Stimulated activated memory B cell treated with anti-CD40 and anti-IgM and Interleukin-4, amounts not matched to agents 10 μg/mL and 1 μg/mL and 100 μg/mL, for 72 hours (primary cell): ENCODE measurements at regions not wholly inside any gene's neighbourhood (a gene's known extent, or its start where the extent isn't known, plus 50 kb on each side); places are given as distances from the start of the nearest gene placed in this dataset.

Experiments used
- ATAC-seq: fragments of 150-1000 bp; cut with Tn5 transposase; 2 replicates; pipeline ENCODE4 v1.10.0; 2021
- H3K27ac Mint-ChIP-seq: one replicate; pipeline ENCODE4 v1.8.0; 2022; ENCODE audit warnings: mild to moderate bottlenecking, mixed read lengths
- H3K27me3 Mint-ChIP-seq: one replicate; pipeline ENCODE4 v1.8.0; 2022; ENCODE audit warnings: mixed read lengths
- H3K36me3 Mint-ChIP-seq: one replicate; pipeline ENCODE4 v1.8.0; 2022; ENCODE audit warnings: mixed read lengths
- H3K4me1 Mint-ChIP-seq: one replicate; pipeline ENCODE4 v1.8.0; 2022; ENCODE audit warnings: mixed read lengths
- H3K4me3 Mint-ChIP-seq: one replicate; pipeline ENCODE4 v1.8.0; 2022; ENCODE audit warnings: mild to moderate bottlenecking, moderate library complexity, mixed read lengths
- H3K9me3 Mint-ChIP-seq: one replicate; pipeline ENCODE4 v1.8.0; 2022; ENCODE audit warnings: mixed read lengths

DNA sequence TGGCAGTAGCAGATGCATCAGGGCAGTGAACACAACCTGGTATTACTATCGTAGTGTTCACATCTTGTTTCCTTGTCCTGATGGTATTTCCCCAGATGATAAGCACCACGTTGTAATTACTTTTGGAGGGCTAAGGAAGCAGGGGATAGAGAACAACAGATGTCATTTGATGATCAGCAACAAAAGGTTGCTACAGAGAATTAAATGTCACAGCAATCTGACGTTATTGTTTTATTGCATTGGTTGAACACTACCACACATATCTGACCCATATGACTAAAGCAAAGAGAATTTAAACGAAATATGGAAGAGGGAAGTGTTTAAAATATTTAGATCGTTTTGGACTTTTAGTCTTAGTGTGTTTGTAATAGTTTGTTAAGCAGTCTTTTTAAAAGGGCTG lies 408.3 kb downstream of the SH3GL2 start:
- Mint-ChIP-seq H3K4me3 (no peak overlapping the region), H3K27ac (no peak overlapping the region), H3K4me1 (no peaks in the 10 kb centered on the region), H3K27me3 (no peaks in the 10 kb centered on the region), H3K9me3 (peaks cover 3% of the 10 kb centered on the region), H3K36me3 (no peaks in the 10 kb centered on the region)
- ATAC-seq, result no peak

DNA sequence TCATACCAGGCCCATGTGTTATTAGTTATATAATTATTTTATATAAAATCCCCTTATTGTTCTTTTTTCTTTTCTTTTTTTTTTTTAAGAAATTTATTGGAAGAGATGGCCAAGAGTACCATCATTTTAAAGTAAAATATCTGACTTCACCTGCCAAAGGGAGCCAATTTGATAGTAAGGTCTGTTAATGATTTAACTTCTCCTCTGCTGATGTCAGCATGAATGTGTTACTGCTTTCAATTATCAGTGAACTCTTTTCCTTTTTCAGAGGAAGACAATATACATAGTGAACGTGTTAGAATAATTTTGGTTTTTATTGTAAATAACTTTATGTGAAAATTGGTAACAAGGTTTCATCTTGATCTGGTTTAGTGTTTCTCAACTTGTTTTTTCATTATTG lies 409.6 kb downstream of the SH3GL2 start:
- no peak for ATAC-seq
- Mint-ChIP-seq H3K36me3 (no peaks in the 10 kb centered on the region), H3K4me1 (no peaks in the 10 kb centered on the region), H3K4me3 (no peak overlapping the region), H3K9me3 (peaks cover 3% of the 10 kb centered on the region), H3K27ac (no peak overlapping the region), H3K27me3 (no peaks in the 10 kb centered on the region)

DNA sequence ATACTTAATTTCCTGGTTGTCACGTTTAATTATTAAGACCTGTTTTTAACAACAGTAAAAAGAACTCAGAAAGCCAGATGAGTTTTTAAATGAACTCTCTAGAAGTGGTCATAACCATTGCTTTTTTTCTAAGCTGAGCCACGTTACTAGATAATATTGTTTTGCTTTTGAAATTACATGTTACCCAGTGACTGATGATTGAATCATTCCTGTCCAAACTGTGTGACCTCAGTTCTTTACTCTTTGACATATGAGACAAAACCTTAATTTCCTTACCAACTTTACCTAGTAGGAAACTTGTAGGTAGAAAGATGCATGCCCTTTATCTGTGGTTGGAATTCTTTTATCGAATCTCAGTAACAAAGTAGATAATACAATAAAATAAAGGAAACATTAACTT lies 411.7 kb downstream of the SH3GL2 start:
- no peak overlapping the region for H3K27ac Mint-ChIP-seq
- H3K9me3 Mint-ChIP-seq, result peaks cover 3% of the 10 kb centered on the region
- no peak overlapping the region for H3K4me3 Mint-ChIP-seq
- ATAC-seq, result no peak
- H3K36me3 Mint-ChIP-seq, result no peaks in the 10 kb centered on the region
- no peaks in the 10 kb centered on the region for H3K4me1 Mint-ChIP-seq
- H3K27me3 Mint-ChIP-seq, result no peaks in the 10 kb centered on the region

DNA sequence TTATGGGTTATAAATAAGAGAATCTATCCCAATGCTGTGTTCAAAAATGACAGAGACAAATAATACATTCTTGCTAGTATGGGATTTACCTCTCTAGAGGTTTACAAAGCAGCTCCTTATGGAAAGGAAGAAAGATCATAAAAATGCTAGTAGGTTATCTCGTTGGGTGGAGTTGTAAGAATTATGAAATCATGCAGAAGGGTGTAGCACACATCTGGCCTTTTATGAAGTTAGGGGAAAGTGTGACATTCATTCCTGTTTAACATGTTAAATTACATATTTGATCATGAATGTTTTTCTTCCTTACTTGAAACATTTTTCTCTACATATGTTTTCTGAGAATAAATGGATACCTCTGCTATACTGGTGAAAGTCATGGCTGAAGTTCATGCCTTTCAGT lies 414.2 kb downstream of the SH3GL2 start:
- Mint-ChIP-seq H3K27me3 (no peaks in the 10 kb centered on the region), H3K4me1 (no peaks in the 10 kb centered on the region), H3K4me3 (no peak overlapping the region), H3K27ac (no peak overlapping the region), H3K36me3 (no peaks in the 10 kb centered on the region), H3K9me3 (no peaks in the 10 kb centered on the region)
- no peak for ATAC-seq

DNA sequence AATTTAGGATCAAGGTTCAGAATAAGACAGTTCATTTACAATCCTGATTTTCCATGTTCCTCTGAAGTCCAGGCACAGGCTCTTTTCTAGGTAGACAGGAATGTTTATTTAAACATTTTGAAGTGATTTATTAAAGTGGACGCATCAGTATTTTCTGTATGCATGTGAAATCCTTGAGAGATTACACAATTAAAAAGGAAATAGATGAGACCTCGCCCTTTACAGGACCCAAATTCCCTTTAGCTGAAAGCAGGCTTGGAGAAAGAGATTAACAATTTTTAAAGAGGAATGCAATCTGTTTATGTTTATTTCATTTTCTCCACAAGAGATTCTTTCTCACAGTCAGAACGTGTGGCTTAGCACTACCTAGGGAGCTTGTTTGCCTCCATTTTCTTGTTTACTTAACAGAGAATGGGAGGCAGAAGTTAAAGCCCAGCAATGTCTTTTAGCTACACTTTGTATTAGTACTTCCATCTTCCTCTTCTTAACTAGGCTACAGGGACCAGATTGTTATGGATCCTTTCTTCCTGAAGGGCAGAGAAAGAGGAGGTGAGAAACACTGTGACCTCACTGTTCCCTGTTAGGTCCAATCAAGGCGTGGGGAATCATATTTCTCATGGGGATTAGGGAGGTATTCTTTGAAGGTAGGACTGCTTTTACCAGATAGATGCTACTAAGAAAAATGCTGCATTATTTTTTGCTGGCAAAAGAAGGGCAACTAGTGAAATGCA lies 416.0 kb downstream of the SH3GL2 start:
- no peak for ATAC-seq
- Mint-ChIP-seq H3K36me3 (no peaks in the 10 kb centered on the region), H3K27me3 (no peaks in the 10 kb centered on the region), H3K27ac (no peak overlapping the region), H3K9me3 (no peaks in the 10 kb centered on the region), H3K4me1 (no peaks in the 10 kb centered on the region), H3K4me3 (no peak overlapping the region)

DNA sequence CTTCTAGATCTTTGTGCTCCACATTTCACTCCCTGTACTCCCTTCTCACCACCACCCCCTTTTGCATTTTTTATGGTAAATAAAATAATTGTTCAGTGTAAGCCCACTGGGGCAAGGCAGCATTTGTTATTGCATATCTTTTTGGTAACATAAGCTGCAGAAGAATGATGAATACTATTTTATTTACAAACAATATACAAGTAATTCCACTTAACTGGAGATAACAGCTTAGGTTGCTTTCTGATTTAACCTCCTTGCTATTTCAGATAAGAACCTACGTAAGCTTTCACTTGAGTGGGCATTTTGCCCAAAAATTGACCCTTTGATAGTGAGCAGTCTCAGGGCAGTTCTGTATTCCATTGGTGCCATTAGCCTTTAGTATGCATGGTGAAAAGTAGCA lies 417.9 kb downstream of the SH3GL2 start:
- H3K27ac Mint-ChIP-seq, result no peak overlapping the region
- no peaks in the 10 kb centered on the region for H3K4me1 Mint-ChIP-seq
- H3K4me3 Mint-ChIP-seq, result no peak overlapping the region
- H3K36me3 Mint-ChIP-seq, result no peaks in the 10 kb centered on the region
- no peaks in the 10 kb centered on the region for H3K9me3 Mint-ChIP-seq
- ATAC-seq, result no peak
- H3K27me3 Mint-ChIP-seq, result no peaks in the 10 kb centered on the region

DNA sequence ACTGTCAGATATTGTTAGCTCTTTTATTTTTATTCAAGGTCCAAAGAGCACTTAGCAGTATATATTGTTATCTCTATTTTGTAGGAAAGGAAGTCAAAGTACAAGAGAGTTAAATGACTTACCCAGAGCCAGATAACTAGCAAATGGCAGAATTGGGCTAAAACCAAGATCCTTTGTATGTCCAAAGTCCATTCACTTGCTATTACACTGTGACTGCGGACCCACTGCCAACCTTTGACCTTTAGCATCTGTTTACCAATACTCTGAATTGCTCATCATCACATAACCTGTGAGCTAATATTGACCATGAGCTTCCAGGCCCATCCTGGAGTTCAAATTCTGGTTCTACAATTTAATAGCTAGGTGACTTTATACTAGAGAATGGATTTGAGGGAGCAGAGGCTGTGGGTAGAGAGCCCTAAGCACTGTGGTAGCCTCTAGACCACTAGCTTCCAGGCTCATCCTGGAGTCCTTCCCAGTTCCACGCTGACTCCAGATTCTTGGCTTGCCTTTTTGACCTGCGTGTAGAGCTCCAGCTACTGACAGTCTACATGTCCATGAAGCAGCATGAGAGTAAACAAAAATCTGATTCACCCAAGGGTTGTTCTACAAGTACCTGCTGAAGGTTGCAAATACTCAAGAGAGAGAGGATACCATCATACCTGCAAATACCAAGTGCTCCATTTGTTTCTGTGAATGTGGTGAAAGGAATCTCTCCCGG lies 424.0 kb downstream of the SH3GL2 start:
- peak; percentile 34 for ATAC-seq
- Mint-ChIP-seq H3K36me3 (no peaks in the 10 kb centered on the region), H3K4me1 (no peaks in the 10 kb centered on the region)

DNA sequence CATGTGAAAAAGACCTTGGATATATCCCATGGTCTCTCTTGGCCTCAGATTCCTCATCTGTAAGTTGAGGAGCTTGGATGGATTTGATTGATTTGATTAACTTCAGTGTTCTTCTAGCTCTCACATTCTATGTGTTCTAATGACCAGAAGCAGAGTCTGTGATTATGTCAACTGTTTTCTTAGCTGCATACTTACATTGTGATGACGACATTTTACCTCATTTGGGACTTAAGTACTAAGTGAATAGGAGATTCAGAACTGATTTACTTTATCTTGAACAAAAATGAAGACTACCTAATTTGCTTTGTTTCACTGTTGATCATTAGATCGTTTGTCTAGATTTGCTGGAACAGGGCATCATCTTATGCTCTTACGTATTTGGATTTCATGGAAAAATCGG lies 427.7 kb downstream of the SH3GL2 start:
- no peaks in the 10 kb centered on the region for H3K27me3 Mint-ChIP-seq
- H3K36me3 Mint-ChIP-seq, result no peaks in the 10 kb centered on the region

More for the DNA sequence above, 424.0 kb downstream of the SH3GL2 start:
- Mint-ChIP-seq H3K27me3 (no peaks in the 10 kb centered on the region), H3K9me3 (peaks cover 2% of the 10 kb centered on the region), H3K4me3 (no peak overlapping the region), H3K27ac (no peak overlapping the region)

DNA sequence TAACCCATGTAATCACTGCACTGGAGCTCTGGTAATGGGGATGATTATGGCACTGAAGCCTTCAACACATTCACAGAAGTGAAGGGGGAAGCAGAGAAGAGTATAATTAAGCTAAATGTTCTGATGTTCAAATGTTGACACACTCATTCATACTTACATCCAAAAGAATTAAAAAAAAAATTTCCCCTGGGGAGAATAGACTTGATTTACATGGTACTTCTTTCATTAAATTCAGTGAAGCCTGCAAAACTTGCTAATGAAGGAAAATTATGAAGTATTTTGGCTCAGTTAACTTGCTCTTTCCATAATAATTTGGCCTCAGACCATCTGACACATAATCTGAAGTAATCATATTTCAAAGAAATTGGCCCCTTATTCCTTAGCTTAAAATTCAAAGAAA lies 428.8 kb downstream of the SH3GL2 start:
- no peak for ATAC-seq
- H3K27me3 Mint-ChIP-seq, result no peaks in the 10 kb centered on the region
- H3K4me3 Mint-ChIP-seq, result no peak overlapping the region
- H3K36me3 Mint-ChIP-seq, result no peaks in the 10 kb centered on the region
- H3K4me1 Mint-ChIP-seq, result no peaks in the 10 kb centered on the region
- no peak overlapping the region for H3K27ac Mint-ChIP-seq
- H3K9me3 Mint-ChIP-seq, result peaks cover 2% of the 10 kb centered on the region

More for the DNA sequence above, 427.7 kb downstream of the SH3GL2 start:
- no peaks in the 10 kb centered on the region for H3K4me1 Mint-ChIP-seq
- ATAC-seq, result no peak
- no peak overlapping the region for H3K4me3 Mint-ChIP-seq
- H3K27ac Mint-ChIP-seq, result no peak overlapping the region
- peaks cover 2% of the 10 kb centered on the region for H3K9me3 Mint-ChIP-seq

DNA sequence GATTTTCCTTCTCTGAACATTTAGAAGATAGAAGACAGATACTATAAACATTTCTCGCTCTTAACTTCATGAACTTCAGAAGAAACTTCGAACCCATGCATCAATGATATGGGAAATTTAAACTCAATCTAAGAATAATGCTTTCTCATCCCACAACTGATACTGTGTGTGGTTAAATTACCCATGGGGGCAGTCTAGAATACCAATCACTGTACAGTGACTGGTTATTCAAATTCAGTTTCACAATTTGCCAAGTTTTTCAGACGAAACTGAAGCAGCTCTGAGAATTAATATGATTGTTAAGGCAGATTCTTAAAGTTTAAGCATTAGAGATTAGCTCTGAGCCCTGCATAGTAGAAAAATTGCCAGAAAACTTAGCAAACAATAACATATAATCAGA lies 431.0 kb downstream of the SH3GL2 start:
- Mint-ChIP-seq H3K4me1 (no peaks in the 10 kb centered on the region), H3K36me3 (no peaks in the 10 kb centered on the region), H3K4me3 (no peak overlapping the region), H3K27ac (no peak overlapping the region), H3K27me3 (no peaks in the 10 kb centered on the region), H3K9me3 (peaks cover 1% of the 10 kb centered on the region)
- no peak for ATAC-seq

DNA sequence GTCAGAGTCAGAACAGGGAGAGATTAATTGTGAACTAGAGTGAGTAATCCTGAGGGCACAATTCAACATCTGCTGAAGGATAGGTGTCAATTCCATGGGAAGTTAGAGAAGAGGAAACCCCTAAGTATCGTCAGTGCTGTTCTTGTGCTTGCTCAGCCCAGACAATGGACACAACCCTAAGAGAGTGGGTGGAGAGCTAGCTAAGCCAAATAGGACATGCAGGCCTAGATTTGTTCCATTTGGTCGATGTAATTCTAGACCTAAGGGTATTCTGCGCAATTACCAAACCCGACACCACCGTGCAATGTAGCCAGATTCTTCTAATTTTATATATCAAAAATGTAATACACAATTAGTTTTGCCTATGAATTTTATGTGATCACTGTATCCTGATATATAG lies 431.6 kb downstream of the SH3GL2 start:
- no peaks in the 10 kb centered on the region for H3K27me3 Mint-ChIP-seq
- no peak overlapping the region for H3K27ac Mint-ChIP-seq
- no peak overlapping the region for H3K4me3 Mint-ChIP-seq
- no peak for ATAC-seq
- no peaks in the 10 kb centered on the region for H3K36me3 Mint-ChIP-seq
- no peaks in the 10 kb centered on the region for H3K9me3 Mint-ChIP-seq
- no peaks in the 10 kb centered on the region for H3K4me1 Mint-ChIP-seq

DNA sequence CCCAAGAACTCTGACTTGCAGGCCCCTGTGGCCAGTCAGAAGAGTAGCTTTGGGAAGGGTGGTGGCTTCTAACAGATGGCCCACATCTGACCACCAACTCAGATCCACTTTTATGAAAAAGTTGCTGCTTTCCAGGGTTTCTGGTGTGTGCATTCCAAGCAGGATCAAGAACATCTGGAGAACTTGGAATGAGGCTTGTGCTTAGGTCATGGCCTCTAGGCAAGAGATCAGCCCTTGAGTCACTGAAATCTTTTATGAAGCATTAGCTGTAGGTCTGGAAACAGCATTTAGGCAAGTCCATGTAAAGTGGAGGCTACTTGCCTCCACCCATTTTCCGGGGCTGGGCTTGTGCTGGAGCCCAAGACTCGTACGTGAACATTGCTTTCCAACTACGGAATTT lies 433.3 kb downstream of the SH3GL2 start:
- no peaks in the 10 kb centered on the region for H3K9me3 Mint-ChIP-seq
- H3K27me3 Mint-ChIP-seq, result no peaks in the 10 kb centered on the region
- no peaks in the 10 kb centered on the region for H3K36me3 Mint-ChIP-seq
- no peak for ATAC-seq
- no peaks in the 10 kb centered on the region for H3K4me1 Mint-ChIP-seq
- no peak overlapping the region for H3K4me3 Mint-ChIP-seq
- H3K27ac Mint-ChIP-seq, result no peak overlapping the region

DNA sequence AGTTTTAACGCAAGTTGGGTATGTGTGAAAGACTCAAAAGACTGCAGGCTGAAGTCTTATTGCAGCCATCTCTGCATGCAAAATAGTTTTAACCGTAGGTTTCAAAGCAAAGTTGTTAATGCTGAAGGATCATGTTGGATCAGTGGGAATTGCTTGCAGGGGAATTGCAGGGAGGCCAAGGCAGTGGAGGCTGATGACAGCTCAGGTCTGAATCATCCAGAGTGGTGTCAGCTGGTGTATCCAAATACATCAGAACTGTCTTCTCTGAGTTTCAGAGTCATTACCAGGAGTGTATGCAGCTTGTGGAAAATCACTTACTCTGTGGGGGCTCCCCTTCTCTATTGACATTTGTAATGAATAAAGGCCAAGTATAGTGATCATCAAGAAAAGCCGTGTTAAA lies 435.7 kb downstream of the SH3GL2 start:
- Mint-ChIP-seq H3K36me3 (no peaks in the 10 kb centered on the region), H3K4me3 (no peak overlapping the region), H3K27ac (no peak overlapping the region)

DNA sequence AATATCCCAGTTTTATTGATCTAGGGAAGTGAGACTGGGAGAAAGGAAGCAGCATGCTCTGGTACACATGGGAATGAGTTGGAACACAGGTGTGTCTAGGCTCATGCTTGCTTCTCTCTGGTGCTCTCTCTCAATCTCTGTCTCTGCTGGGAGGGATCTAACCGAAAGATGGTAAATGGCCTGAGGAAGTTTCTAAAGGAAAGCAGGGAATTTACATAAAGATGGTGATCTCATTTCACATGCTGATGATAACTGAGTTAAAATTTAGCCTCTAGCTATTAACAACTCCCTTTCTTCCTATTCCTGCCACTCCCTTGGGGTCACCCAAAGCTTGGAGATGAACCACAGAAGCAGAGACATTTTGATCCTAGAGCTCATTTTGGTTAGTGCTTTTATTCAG lies 436.2 kb downstream of the SH3GL2 start:
- ATAC-seq, result no peak
- Mint-ChIP-seq H3K36me3 (no peaks in the 10 kb centered on the region), H3K4me3 (no peak overlapping the region), H3K9me3 (no peaks in the 10 kb centered on the region), H3K27me3 (no peaks in the 10 kb centered on the region), H3K4me1 (no peaks in the 10 kb centered on the region), H3K27ac (no peak overlapping the region)

More for the DNA sequence above, 435.7 kb downstream of the SH3GL2 start:
- Mint-ChIP-seq H3K9me3 (no peaks in the 10 kb centered on the region), H3K4me1 (no peaks in the 10 kb centered on the region), H3K27me3 (no peaks in the 10 kb centered on the region)
- no peak for ATAC-seq

DNA sequence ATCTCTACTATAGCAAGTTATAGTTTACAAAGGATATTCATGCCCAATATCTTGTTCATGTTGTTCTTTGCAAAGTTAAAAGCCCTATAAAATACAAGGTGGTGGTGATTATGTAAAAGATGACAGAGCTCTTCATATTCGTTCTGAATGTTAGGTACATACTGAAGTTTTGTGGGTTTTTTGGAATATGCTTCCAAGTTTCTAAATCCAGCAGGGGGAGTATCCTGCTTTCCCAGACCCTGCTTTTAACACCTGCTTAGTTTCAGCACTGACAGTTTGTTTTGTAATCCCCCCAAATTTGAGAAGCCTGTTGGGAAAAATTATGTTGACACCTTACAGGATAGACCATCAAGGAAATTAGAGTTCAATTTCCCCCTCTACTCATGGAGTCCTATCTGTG lies 438.3 kb downstream of the SH3GL2 start:
- H3K4me1 Mint-ChIP-seq, result no peaks in the 10 kb centered on the region
- no peaks in the 10 kb centered on the region for H3K9me3 Mint-ChIP-seq
- H3K4me3 Mint-ChIP-seq, result no peak overlapping the region
- H3K27me3 Mint-ChIP-seq, result no peaks in the 10 kb centered on the region
- no peaks in the 10 kb centered on the region for H3K36me3 Mint-ChIP-seq
- no peak overlapping the region for H3K27ac Mint-ChIP-seq
- ATAC-seq, result no peak

DNA sequence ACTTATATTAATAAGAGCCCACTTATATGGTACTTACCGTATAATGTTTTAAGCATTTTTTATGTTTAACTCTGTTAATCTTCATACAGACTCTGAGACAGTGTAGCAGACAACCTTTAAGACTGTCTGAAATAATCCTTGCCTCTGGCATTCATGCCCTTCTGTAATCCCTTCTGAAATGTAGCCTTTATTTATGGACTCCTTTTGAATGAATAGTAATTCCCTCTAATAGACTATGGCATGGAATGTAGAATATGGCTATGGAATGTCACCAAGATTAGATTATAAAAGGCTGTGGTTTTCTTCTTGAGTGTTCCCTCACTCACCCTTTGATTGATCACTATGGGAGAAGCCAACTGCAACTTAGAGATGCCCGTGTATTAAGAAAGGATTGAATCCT lies 439.4 kb downstream of the SH3GL2 start:
- H3K4me3 Mint-ChIP-seq, result no peak overlapping the region

More for the DNA sequence above, 439.4 kb downstream of the SH3GL2 start:
- no peak for ATAC-seq
- H3K9me3 Mint-ChIP-seq, result no peaks in the 10 kb centered on the region
- no peaks in the 10 kb centered on the region for H3K27me3 Mint-ChIP-seq
- H3K27ac Mint-ChIP-seq, result no peak overlapping the region
- no peaks in the 10 kb centered on the region for H3K36me3 Mint-ChIP-seq
- no peaks in the 10 kb centered on the region for H3K4me1 Mint-ChIP-seq
